ENCODE measurements at regions not wholly inside any gene's neighbourhood (a gene's known extent, or its start where the extent isn't known, plus 50 kb on each side); places are given as distances from the start of the nearest gene placed in this dataset.
"Not testable (repeated sequence)": the region's sequence is repeated elsewhere in the genome, so short reads cannot be mapped to it uniquely, and the experiment has no call there.

DNA sequence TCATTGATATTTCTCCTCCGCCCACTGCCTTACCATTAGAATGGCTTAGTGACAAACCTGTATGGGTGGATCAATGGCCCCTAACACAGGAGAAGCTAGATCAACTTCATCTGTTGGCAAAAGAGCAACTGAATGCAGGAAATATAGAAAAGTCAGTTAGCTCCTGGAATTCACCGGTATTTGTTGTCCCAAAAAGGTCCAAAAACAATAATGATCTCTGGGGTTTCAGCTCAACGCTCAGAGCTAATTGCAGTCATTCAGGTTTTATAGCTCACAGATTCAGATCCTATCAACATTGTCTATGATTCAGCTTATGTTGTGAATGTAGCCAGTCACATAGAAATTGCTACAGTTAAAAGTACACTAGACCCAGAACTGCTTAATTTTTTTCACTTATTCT, 124.0 kb upstream of the ZCCHC13 start:
- no peak for DNase-seq

DNA sequence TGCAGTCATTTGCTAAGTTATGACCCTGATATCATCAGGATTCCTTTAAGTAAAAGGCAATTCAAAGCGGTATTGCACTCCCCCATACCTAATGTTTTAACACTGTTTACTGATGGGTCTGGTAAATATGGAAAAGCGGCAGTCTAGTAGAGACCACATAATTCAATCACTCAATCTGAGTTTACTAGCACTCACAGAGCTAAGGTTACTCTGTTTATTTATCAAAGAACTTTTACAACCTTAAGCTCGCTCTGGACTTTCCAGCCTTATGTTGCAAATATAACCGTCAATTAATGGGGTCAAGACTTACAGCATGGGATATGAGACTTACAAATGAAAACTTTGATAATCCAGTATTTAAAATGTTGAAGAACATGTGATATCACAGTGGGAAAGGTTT, 124.5 kb upstream of the ZCCHC13 start:
- DNase-seq = no peak

DNA sequence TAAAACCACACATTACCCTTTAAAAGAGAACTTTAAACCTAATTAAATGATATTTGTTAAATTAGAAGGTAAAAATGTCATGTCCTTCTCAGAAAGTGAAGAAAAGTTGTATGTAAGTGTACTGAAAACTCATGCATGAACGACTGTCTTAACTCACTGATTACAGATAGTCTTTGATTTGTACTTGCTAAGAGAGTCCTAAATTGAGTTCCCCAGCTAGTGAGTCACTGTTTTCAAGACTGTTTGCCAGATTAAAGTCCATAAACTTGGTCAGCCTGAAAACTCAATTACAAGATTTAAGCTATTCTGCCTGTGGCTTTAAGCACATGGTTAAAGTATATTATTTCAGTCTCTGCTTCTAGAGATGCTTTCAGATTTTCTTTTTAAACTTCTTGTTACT, 124.9 kb upstream of the ZCCHC13 start:
- DNase-seq = no peak

DNA sequence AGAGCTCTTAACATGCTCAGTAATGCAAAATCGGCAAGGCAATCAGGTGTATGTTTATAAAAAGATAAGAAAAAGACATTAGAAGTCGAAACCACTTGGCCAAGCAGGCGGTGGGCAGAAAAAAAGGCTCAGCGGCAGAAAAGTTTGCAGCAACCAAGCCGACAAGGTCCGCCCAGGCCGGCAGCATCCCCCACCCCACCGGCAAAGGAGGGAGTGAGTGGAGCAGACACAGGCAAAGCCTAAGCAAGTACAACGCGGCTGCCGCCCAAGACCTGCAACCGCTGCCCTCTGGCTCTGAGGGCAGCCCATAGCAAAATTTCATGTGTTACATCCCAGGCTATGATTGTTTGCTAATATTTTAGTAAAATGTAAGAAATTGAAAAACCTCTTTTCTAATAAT, 125.4 kb upstream of the ZCCHC13 start:
- no peak for DNase-seq

DNA sequence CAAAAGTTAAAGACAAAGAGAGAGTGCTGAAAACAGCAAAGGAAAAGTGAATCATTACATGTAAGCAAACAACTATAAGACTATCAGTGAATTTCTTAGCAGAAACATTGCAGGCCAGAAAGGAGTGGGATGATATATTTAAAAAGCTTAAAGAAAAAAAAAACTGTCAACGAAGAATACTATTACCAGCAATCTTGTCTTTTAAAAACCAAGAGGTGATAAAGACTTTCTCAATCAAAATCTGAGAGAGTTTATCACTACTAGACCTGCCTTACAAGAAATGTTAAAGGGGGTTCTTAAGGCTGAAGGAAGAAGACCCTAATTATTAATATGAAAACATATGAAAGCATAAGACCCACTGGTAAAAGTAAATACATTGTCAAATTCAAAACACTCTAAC, 132.5 kb upstream of the ZCCHC13 start:
- no peak for DNase-seq

DNA sequence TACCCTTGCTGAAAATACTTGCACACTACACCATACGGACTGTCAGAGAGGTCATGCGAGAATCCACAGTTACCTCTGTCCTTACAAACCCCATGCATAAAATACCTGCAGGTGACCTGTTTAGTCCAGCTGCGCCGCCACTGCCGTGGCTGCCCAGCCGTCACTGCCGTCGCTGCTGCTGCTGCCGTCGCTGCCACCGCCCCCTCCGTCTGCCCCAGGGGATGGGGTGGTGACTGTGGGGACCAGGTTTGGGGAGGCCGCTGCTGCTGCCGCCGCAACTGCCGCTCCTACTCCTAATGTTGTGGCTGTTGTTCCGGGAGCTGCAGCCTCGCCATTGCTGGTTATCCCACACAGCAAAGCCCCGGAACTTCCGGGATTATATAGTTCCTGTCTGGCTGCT, 141.8 kb upstream of the ZCCHC13 start:
- DNase-seq = no peak

DNA sequence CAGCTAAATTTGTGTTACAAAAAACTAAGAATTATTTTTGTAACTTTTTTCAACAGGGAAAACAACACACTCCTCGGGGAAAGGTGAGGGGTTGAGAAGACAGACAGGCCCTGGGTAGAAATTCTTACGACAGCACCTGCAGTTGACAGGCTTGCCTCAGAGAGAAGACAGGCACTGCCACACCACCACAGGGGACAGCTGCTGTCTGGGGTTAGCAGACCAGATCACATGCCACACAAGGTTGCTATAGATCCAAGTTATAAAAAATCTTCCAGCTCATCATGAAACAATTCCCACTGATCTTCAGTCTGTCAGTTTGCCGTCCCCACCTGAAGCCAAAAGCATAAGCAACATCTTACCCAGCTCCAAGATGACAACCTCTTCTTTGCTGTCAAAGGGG, 143.2 kb upstream of the ZCCHC13 start:
- no peak for DNase-seq

DNA sequence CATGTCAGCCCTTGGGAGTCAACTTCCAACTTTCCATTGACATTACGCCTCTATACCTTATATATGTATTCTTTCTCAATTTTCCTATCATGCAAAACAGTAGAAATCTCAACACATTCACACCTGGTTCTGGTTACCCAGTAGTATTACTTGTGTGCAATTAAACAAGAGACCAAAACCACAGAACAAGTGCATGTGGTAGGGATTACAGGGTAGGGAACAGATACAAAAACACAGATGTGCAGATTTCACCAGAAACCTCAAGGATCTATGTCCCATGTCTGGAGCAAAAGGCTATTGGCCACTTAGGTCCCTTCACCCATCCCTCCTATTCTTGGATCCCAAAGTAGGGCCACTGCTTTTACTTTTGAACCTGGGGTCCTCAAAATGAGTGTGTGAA, 143.6 kb upstream of the ZCCHC13 start:
- no peak for DNase-seq

DNA sequence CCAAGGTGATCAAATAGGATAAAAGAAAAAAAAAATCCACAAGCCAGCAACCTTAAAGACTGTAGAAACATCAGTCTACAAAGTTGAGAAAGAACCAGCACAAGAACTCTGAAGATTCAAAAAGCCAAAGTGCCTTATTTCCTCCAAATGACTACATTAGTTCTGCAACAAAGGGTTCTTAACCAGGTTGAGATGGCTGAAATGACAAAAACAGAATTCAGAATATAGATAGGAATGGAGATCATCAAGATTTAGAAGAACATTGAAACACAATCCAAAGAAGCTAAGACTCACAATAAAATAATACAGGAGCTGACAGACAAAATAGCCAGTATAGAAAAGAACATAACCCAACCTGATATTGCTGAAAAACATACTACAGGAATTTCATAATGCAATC, 156.5 kb upstream of the ZCCHC13 start:
- DNase-seq = no peak

DNA sequence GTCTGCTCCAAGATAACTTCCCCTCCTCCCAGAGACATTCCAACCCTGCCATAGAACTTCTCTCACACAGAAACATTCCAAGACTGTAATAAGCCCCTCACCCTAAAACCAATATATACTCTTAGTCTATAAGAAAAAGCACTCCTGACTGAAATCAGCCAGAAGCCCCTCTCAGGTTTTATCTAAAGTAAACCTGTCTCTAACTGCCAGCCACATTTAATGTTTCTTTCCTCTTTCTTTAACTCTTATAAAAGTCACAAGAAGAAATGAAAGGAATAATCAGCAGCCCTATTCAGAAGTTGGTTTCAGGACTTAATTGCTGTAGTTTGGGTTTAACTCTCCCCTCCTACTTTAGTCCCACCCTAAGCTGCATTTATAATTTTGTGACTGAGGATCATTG, 165.0 kb upstream of the ZCCHC13 start:
- DNase-seq = no peak

DNA sequence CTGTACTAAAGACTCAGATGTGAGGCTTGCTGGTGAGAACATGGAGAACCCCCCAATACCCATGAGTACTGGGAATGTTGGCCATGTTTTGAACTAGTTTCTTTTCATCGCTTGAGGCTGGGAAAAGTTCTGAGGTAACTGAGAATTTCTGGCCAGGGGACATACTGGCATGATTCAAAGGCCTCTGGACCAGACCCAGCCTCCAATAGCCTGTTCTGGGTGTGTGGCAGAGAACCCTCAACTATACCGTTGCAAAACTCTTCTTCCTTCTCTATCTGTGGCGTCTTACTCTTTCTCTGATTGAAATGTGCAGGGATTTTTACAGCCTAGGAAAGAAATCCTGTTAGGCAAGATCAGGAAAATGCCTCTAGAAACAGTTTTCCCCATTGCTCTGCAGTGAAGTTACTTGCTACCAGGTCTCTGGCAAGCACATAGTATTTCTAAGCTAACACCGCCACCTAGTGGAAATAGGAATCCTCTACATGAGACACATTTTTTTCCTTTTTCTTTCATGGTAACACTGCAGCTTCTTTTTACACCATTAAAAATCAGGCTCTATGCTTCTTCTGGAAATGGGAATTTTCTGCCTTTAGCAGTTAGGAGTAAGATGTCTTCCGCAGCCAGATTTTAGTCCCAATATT, 170.7 kb upstream of the ZCCHC13 start:
- peak; percentile 68 for DNase-seq

DNA sequence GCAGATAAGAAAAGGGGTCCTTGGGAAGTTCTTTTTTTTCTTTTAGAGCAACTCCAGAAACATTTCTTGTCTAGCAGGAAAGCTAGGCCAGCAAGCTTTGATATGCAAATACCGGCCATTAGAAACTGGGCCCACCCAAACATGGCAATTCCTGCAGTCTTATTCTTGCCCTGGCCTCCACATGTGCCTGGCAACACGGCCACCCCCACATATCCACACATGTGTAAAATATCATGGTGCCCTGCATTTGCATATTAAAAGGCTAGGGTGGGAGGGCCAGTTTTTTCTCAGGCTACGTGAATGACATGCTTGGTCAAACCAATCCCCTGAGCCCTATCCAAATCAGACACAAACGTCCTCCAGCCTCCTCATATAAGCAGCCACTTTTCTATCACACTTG, 171.7 kb upstream of the ZCCHC13 start:
- DNase-seq = no peak

DNA sequence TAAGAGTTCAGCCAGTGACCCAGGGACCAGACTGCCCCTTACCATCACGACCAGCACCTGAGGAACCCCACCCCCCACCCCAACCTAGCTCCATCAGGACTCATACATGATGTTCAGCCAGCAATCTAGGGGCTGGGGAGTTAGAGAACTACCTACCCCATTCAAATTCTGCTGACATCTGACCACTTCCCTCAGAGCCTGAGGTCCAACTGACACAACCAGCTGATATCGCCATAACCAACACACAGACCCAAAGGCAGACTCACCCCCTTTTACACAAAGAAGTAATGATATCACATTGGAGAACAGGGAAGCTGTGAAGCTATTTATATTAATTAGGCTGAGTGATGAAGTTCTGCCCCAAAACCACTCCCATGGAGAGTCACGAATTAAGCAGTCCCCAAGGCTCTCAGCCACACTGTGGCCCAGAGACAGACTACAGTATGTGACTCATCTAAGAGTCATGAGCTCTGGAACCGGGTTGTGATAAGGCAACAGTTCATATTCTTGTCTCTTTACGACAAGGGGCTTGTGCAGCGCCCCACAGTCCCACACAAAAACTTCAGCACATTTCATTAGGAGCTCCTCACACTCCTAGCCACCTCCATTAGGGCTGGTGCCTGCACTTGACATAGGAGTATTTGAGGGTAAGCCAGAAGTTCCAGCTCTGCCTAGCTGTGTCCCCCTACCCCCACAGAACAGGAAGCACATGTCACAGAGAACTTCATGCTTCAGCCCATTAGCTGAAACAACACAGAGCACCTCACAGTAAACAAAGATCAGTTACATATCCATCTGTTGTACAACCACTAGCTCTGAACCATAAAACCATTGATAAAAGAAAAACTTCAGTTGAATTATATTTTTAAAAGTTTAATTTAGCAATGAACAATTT, 184.7 kb upstream of the ZCCHC13 start:
- DNase-seq = peak; percentile 68

DNA sequence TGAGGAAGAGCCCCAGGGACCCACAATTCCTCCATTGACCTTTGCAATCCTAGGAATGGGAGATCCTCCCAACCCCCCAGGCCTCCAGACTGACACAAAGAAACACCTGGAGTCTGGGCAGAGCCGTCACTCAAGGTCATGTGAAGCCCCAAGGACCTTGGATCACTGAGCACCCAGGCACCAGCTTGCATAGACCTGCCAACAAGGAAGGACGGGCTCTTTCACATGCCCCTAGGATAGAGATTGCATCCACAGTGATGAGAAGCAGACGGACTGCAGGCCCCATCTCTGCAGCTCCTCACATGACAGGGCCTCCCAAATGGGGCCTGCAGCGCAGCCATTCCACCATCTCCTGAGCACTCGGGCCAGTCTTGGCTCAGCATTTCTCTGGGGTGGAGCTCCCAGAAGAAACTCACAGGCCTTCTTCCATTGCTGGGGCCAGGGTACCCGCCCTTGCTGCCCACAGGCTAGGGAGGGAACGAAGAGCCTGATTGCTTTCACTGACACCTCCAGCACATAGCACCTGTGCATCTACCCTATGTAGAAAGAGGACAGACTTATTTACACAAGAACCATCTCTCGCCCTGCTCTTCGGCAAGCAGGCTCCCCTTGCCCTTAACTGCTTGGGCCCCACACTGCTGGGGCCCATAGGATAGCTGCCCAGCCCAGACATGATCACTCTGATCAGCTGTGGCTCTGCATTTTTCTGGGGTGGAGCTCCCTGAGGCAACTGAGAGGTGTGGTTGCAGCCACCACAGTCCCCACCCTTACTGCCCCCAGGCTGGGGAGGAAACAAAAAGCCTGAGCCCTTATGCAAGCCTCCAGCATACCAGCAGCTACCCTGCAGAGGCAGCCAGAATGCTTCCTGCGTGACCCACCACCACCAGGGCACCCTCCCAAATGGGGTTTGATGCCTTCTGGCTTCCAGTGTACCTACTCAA, 185.7 kb upstream of the ZCCHC13 start:
- DNase-seq = peak; percentile 48

DNA sequence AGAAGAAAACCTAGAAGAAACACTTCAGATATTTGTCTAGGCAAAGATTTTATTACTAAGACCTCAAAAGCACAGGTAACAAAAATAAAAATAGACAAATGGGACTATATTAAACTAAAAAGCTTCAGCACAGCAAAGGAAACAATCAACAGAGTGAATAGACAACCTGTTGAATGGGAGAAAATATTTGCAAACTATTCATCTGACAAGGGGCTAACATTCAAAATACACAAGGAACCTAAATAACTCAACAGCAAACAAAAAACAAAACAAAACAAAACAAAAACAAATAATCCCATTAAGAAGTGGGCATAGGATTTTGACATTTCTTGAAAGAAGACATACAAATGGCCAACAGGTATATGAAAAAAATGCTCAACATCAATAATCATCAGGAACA, 192.7 kb upstream of the ZCCHC13 start:
- no peak for DNase-seq

DNA sequence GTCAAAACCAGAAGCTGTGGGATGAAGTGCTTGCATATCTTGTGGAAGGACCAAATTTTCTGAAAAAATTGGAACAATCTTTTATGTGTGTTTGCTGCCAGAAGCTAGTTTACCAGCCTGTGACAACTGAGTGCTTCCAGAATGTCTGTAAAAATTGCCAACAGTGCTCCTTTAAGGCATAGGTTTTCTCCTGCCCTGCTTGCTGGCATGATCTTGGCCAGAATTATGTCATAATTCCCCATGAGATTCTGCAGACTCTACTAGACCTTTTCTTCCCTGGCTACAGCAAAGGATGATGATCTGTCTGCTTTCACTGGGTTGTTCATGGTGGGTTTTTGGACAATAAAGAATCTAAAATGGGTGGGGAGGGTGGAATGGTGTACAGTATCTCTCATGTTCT, 196.3 kb upstream of the ZCCHC13 start:
- DNase-seq = no peak

DNA sequence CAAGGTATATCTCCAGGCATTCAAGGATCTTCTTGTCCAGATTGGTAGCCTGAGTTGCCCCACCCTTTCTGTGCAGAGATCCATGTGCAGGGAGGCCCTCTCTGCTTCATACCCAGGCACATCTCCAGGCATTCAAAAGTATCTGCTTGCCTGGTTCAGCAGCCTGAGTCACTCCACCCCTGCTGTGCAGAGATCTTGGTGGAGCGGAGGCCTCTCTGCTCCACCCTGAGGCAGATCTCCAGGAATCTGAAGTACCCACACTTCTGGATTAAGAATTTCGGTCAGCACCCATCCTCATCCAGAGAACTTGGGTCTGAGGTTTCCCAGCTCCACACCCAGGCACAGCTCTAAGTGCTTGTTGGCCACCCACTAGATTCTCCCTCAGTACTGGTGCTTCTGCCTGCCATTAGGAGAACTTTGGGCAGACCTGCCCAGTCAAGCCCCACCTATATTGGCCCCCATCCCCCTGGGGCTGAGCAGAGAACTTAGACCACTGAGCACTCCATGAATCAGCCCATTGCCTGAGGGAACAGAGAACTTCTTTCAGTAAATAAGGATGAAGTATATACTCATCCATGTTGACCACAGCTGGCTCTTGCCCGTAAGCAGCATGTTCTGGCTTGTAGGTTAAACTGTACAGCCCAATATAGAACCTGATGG, 199.5 kb upstream of the ZCCHC13 start:
- no peak for DNase-seq

DNA sequence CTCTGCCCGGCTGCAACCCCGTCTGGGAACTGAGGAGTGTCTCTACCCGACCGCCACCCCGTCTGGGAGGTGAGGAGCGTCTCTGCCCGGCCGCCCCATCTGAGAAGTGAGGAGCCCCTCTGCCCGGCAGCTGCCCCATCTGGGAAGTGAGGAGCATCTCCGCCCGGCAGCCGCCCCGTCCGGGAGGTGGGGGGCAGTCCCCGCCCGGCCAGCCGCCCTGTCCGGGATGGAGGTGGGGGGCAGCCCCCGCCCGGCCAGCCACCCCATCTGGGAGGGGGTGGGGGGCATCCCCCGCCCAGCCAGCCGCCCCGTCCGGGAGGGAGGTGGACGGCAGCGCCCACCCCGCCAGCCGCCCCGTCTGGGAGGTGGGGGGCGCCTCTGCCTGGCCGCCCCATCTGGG, 205.6 kb upstream of the ZCCHC13 start:
- DNase-seq = not testable (repeated sequence)

DNA sequence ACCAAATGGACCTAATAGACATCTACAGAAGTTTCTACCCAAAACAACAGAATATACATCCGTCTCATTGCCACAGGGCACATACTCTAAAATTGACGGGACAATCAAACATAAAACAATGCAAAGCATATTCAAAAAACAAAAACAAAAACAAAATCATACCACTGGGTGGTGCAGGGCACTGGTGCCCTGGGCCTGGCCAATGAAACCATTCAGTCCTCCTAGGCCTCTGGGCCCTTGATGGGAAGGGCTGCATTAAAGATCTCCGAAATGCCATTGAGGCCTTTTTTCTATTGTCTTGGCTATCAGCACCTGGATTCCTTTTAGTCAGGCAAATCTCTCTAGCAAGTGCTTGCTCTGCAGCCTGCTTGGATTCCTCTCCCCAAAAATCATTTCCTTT, 213.9 kb upstream of the ZCCHC13 start:
- no peak for DNase-seq

DNA sequence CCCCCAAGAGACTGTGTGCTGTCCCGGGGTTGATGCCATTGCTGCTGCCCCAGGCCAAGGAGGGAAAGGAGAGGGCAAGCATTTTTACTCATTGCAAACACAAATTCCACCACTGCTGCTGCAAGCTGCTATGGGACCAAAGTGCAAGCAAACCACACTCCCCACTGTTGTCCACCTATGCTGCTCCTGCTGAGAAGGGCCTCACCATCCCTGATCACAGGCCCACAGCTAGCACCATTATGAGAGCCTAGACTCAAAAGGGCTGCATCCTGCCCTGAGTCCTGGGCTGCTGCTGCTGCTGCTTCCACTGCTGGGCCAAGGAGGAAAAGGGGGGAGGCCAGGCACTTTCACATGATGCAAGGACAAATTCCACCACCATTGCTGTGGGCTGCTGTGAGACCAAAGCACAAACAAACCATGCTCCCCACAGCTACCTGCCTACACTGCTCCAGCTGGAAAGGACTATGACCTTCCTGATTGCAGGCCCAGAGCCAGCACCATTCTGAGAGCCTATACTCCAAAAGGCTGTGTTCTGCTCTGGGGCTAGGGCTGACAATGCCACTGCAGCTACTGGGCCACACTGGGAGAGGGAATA, 218.2 kb upstream of the ZCCHC13 start:
- DNase-seq = no peak

DNA sequence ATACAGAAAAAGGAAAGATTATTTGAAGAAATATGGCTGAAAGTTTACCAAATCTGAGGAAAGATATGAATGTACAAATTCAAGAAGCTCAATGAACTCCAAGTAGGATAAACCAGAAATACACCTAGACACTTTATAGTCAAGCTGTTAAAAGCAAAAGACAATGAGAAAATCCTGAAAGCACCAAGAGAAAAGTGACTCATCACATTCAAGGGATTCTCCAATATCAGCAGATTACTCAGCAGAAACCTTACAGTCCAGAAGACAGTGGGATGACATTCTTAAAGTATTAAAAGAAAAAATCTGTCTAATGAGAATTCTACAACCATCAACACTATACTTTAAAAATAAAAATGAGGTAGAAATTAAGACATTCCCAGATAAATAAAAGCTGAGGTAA, 223.8 kb upstream of the ZCCHC13 start:
- DNase-seq = no peak

DNA sequence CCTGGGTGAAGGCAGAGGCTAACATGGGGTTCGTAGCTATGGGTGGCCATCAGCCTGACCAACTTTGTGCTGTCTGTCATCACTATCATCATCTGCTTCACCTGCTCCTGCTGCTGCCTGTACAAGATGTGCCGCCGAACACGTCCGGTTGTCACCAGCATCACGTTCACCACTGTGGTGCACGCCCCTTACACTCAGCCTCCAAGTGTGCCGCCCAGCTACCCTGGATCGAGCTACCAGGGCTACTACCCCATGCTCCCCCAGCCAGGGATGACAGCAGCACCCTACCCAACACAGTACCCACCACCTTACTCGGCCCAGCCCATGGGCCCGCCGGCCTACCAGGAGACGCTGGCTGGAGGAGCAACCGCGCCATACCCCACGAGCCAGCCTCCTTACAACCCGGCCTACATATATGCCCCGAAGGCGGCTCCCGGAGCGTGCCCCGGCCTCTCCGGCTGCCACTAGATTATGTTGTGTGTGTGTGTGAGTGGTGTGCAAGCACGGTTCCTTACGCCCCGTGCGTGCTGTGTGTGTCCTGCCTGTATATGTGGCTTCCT, 213.4 kb upstream of the XIST start:
- DNase-seq = no peak

All from hematopoietic multipotent progenitor cell treated with erythropoietin and hydrocortisone succinate and interleukin-3 and kit ligand, for 8 days (in vitro differentiated cells).